ENCODE measurements at regions not wholly inside any gene's neighbourhood (a gene's known extent, or its start where the extent isn't known, plus 50 kb on each side); places are given as distances from the start of the nearest gene placed in this dataset.

GRCh38 chr17:34782271-34782670 lies 179.0 kb downstream of the CCT6B start:
- ATAC-seq: no peak
- no peak for DNase-seq
- intact Hi-C loops (cut with DNase I, micrococcal nuclease): loop anchor here in 1 of 2 donors (10.0 kb wide), 1 partner anchor 47 kb away; no protein-coding TSS in a partner anchor

- intact Hi-C loops (cut with DNase I, micrococcal nuclease): loop anchor here in 1 of 2 donors (10.0 kb wide), 1 partner anchor 47 kb away; no protein-coding TSS in a partner anchor
These were observed 179.6 kb downstream of the CCT6B start for GRCh38 chr17:34781571-34782108.

GRCh38 chr17:34781071-34781470 lies 180.2 kb downstream of the CCT6B start:
- DNase-seq: no peak
- intact Hi-C loops (cut with DNase I, micrococcal nuclease): loop anchor here in 1 of 2 donors (10.0 kb wide), 1 partner anchor 46 kb away; no protein-coding TSS in a partner anchor
- no peak for ATAC-seq

More at GRCh38 chr17:34781571-34782108, 179.6 kb downstream of the CCT6B start:
- no peak for ATAC-seq
- no peak for DNase-seq

- ATAC-seq (no peak), DNase-seq (no peak)
- intact Hi-C loops (cut with DNase I, micrococcal nuclease): loop anchor here in 1 of 2 donors (10.0 kb wide), 1 partner anchor 46 kb away; no protein-coding TSS in a partner anchor
These were observed 180.8 kb downstream of the CCT6B start for GRCh38 chr17:34780438-34780837.

GRCh38 chr17:34776456-34777443 lies 184.5 kb downstream of the CCT6B start:
- no peak for DNase-seq
- intact Hi-C loops (cut with DNase I, micrococcal nuclease): no loop called here

GRCh38 chr17:34773036-34773435 lies 188.2 kb downstream of the CCT6B start:
- intact Hi-C loops (cut with DNase I, micrococcal nuclease): no loop called here
- DNase-seq (no peak), ATAC-seq (no peak)

More at GRCh38 chr17:34776456-34777443, 184.5 kb downstream of the CCT6B start:
- ATAC-seq: no peak

GRCh38 chr17:34771891-34772290 lies 189.4 kb downstream of the CCT6B start:
- intact Hi-C loops (cut with DNase I, micrococcal nuclease): no loop called here
- no peak for ATAC-seq

GRCh38 chr17:34770586-34770985 lies 190.7 kb downstream of the CCT6B start:
- intact Hi-C loops (cut with DNase I, micrococcal nuclease): no loop called here
- DNase-seq: no peak
- no peak for ATAC-seq

More at GRCh38 chr17:34771891-34772290, 189.4 kb downstream of the CCT6B start:
- no peak for DNase-seq

- DNase-seq (no peak), ATAC-seq (no peak)
- intact Hi-C loops (cut with DNase I, micrococcal nuclease): no loop called here
These were observed 190.5 kb downstream of the TMEM132E start for GRCh38 chr17:34769899-34770298.

GRCh38 chr17:34769049-34769448 lies 189.7 kb downstream of the TMEM132E start:
- ATAC-seq (no peak), DNase-seq (no peak)
- intact Hi-C loops (cut with DNase I, micrococcal nuclease): no loop called here

- intact Hi-C loops (cut with DNase I, micrococcal nuclease): no loop called here
- DNase-seq: no peak
- ATAC-seq: no peak
These were observed 185.9 kb downstream of the TMEM132E start for GRCh38 chr17:34765291-34765690.

GRCh38 chr17:34764716-34765115 lies 185.3 kb downstream of the TMEM132E start:
- intact Hi-C loops (cut with DNase I, micrococcal nuclease): no loop called here
- no peak for ATAC-seq
- no peak for DNase-seq

GRCh38 chr17:34763728-34764665 lies 184.6 kb downstream of the TMEM132E start:
- ATAC-seq (no peak), DNase-seq (no peak)
- intact Hi-C loops (cut with DNase I, micrococcal nuclease): no loop called here

- intact Hi-C loops (cut with DNase I, micrococcal nuclease): no loop called here
- DNase-seq (no peak), ATAC-seq (no peak)
These were observed 182.7 kb downstream of the TMEM132E start for GRCh38 chr17:34762078-34762477.

GRCh38 chr17:34761646-34762045 lies 182.3 kb downstream of the TMEM132E start:
- ATAC-seq (no peak), DNase-seq (no peak)
- intact Hi-C loops (cut with DNase I, micrococcal nuclease): no loop called here

GRCh38 chr17:34760931-34761495 lies 181.6 kb downstream of the TMEM132E start:
- ATAC-seq: no peak
- intact Hi-C loops (cut with DNase I, micrococcal nuclease): no loop called here
- DNase-seq: no peak

- DNase-seq (no peak), ATAC-seq (no peak)
- intact Hi-C loops (cut with DNase I, micrococcal nuclease): no loop called here
These were observed 179.3 kb downstream of the TMEM132E start for GRCh38 chr17:34758718-34759117.

GRCh38 chr17:34758316-34758715 lies 178.9 kb downstream of the TMEM132E start:
- DNase-seq: no peak
- no peak for ATAC-seq
- intact Hi-C loops (cut with DNase I, micrococcal nuclease): no loop called here

- no peak for DNase-seq
- intact Hi-C loops (cut with DNase I, micrococcal nuclease): no loop called here
- ATAC-seq: no peak
These were observed 178.2 kb downstream of the TMEM132E start for GRCh38 chr17:34757611-34758010.

Measured in left colon (tissue), 2 donors.